PC-9 (cell line): ENCODE measurements at regions not wholly inside any gene's neighbourhood (a gene's known extent, or its start where the extent isn't known, plus 50 kb on each side); places are given as distances from the start of the nearest gene placed in this dataset.

ENCODE experiments used
- BruUV-seq: library from RNA; stranded (reverse); fragments of 400-500 nt; replicated peaks from 2 replicates; lab custom pipeline; 2021; lab: Mats Ljungman, UMichigan
- CTCF ChIA-PET: fragments of 300-600 bp; sonication (Branson Sonifier 250); formaldehyde crosslinking; loops from one replicate; lab custom pipeline; 2022; ENCODE audit warnings: antibody characterized with exemption; lab: Charles Lee
- POLR2A ChIA-PET: fragments of 300-600 bp; sonication (Branson Sonifier 250); formaldehyde crosslinking; loops from one replicate; lab custom pipeline; 2022; ENCODE audit warnings: antibody characterized with exemption; ENCODE audit not compliant: unreplicated experiment; lab: Charles Lee
- DNase-seq, 2 experiments: peaks; one replicate each; pipeline versions ENCODE4 v3.0.0 to v3.0.0-alpha.2; 2015 to 2022; ENCODE audit warnings: mixed read lengths in 1 of 2
- H2AFZ ChIP-seq: fragments of 200-600 bp; sonication (generic); 2 replicates; pipeline ENCODE4 v1.8.1; 2017; ENCODE audit warnings: antibody characterized with exemption
- H3F3A ChIP-seq: fragments of 200-600 bp; sonication (generic); 2 replicates; pipeline ENCODE4 v1.8.1; 2017; ENCODE audit warnings: antibody characterized with exemption, mild to moderate bottlenecking, low read depth; ENCODE audit not compliant: insufficient read depth
- H3K27ac ChIP-seq: fragments of 200-600 bp; sonication (generic); 2 replicates; pipeline ENCODE4 v1.6.1; 2016; ENCODE audit warnings: mixed run types
- H3K27me3 ChIP-seq: fragments of 200-600 bp; sonication (generic); 2 replicates; pipeline ENCODE4 v1.6.1; 2016; ENCODE audit warnings: low read depth, mixed run types; ENCODE audit not compliant: insufficient read depth
- H3K36me3 ChIP-seq: fragments of 200-600 bp; sonication (generic); 2 replicates; pipeline ENCODE4 v1.6.1; 2016; ENCODE audit warnings: low read depth, mixed run types
- H3K4me1 ChIP-seq: fragments of 200-600 bp; sonication (generic); replicated peaks from 2 replicates; pipeline ENCODE4 v1.6.1; 2016; ENCODE audit warnings: mixed run types; ENCODE audit not compliant: insufficient read depth
- H3K4me2 ChIP-seq: fragments of 200-600 bp; sonication (generic); 2 replicates; pipeline ENCODE4 v1.6.1; 2017; ENCODE audit warnings: mixed run types
- H3K4me3 ChIP-seq: fragments of 200-600 bp; sonication (generic); 2 replicates; pipeline ENCODE4 v1.6.1; 2016; ENCODE audit warnings: mixed run types
- H3K79me2 ChIP-seq: fragments of 200-600 bp; sonication (generic); 2 replicates; pipeline ENCODE4 v1.6.1; 2017; ENCODE audit warnings: low read depth, mixed run types
- H3K9me2 ChIP-seq: fragments of 200-600 bp; sonication (generic); 2 replicates; pipeline ENCODE4 v1.8.1; 2017; ENCODE audit warnings: mild to moderate bottlenecking; ENCODE audit not compliant: insufficient read depth
- H3K9me3 ChIP-seq: fragments of 200-600 bp; sonication (generic); 2 replicates; pipeline ENCODE4 v1.8.1; 2016; ENCODE audit warnings: low read depth; ENCODE audit not compliant: insufficient read depth
- H4K20me1 ChIP-seq: fragments of 200-600 bp; sonication (generic); 2 replicates; pipeline ENCODE4 v1.8.1; 2017; ENCODE audit not compliant: insufficient read depth
- EZH2 ChIP-seq: fragments of 200-600 bp; sonication (generic); IDR thresholded peaks from 2 replicates; pipeline ENCODE4 v1.8.0; 2017; ENCODE audit warnings: antibody characterized with exemption, low read depth
- intact Hi-C: fragments of 100-400 bp; cut with micrococcal nuclease; formaldehyde crosslinking; loops from one replicate; pipeline ENCODE4 v1.10.0; 2022; ENCODE audit not compliant: unreplicated experiment
- TF ChIP-seq, protein P1 (sequence below): fragments of 200-600 bp; sonication (generic); conservative IDR thresholded peaks from 2 replicates; pipeline ENCODE4 v1.6.1; 2017; ENCODE audit warnings: mixed run types, antibody characterized with exemption, mild to moderate bottlenecking, moderate library complexity

DNA sequence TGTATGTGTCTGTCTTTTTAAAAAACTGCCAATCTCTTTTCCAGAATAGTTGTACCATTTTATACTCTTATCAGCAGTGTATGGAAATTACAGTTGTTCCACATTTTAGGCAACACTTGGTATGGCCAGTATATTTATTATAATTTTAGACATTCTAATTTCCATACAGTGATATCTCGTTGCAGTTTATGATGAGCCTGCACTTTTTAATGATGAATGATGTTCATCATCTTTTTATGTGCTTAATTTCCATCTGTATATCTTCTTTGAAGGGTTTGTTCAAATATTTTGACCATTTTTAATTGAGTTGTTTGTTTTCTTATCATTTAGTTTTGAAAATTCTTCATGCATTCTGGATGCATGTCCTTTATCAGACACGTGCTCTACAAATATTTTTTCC is 57.0 kb upstream of the UBE2E2 start:
- TF ChIP-seq, protein P1, sequence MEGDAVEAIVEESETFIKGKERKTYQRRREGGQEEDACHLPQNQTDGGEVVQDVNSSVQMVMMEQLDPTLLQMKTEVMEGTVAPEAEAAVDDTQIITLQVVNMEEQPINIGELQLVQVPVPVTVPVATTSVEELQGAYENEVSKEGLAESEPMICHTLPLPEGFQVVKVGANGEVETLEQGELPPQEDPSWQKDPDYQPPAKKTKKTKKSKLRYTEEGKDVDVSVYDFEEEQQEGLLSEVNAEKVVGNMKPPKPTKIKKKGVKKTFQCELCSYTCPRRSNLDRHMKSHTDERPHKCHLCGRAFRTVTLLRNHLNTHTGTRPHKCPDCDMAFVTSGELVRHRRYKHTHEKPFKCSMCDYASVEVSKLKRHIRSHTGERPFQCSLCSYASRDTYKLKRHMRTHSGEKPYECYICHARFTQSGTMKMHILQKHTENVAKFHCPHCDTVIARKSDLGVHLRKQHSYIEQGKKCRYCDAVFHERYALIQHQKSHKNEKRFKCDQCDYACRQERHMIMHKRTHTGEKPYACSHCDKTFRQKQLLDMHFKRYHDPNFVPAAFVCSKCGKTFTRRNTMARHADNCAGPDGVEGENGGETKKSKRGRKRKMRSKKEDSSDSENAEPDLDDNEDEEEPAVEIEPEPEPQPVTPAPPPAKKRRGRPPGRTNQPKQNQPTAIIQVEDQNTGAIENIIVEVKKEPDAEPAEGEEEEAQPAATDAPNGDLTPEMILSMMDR, result no peak
- TF ChIP-seq EZH2, result no peak
- no TSS peak for BruUV-seq
- intact Hi-C loops, result no loop called here

DNA sequence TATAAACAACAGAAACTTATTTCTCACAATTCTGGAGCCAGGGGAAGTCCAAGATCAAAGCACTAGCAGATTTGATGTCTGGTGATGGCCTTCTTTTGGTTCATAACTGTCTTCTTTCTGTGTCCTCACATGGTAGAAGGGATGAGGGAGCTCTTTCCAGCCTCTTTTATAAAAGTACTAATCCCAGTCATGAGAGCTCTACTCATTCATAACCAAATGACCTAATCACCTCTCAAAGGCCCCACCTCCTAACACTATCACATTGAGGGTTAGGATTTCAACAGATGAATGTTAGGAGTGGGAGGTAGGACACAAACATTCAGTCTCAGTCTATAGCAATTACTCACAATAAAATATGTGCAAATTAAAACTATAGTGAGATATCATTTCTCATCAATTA is 50.1 kb upstream of the UBE2E2 start:
- BruUV-seq, result no TSS peak
- Histone ChIP-seq H3K4me2 (no peak overlapping the region), H3K27me3 (peaks cover 13% of the 10 kb centered on the region; the same call in 1 of the 2 replicates), H2AFZ (no peak overlapping the region), H3K4me1 (no peaks in the 10 kb centered on the region), H4K20me1 (no peaks in the 10 kb centered on the region), H3K27ac (no peak overlapping the region), H3K4me3 (no peak overlapping the region), H3K36me3 (no peaks in the 10 kb centered on the region), H3K9me2 (no peaks in the 10 kb centered on the region), H3K79me2 (no peaks in the 10 kb centered on the region), H3F3A (no peaks in the 10 kb centered on the region), H3K9me3 (no peaks in the 10 kb centered on the region)
- CTCF ChIA-PET, result no interaction called here
- POLR2A ChIA-PET, result no interaction called here
- TF ChIP-seq EZH2, result no peak
- TF ChIP-seq, protein P1, result no peak
- intact Hi-C loops, result no loop called here
- DNase-seq, result no peak

More for the DNA sequence above, 57.0 kb upstream of the UBE2E2 start:
- DNase-seq, result no peak
- Histone ChIP-seq H2AFZ (no peak overlapping the region), H3K27ac (no peak overlapping the region), H4K20me1 (no peaks in the 10 kb centered on the region), H3K36me3 (no peaks in the 10 kb centered on the region), H3K4me2 (no peak overlapping the region), H3K27me3 (peaks cover 13% of the 10 kb centered on the region; the same call in 1 of the 2 replicates), H3K4me1 (no peaks in the 10 kb centered on the region), H3F3A (no peaks in the 10 kb centered on the region), H3K4me3 (no peak overlapping the region), H3K79me2 (no peaks in the 10 kb centered on the region), H3K9me2 (no peaks in the 10 kb centered on the region), H3K9me3 (0 out of 2 replicates have a peak, but pooled peaks cover 3% of the 10 kb centered on the region)
- ChIA-PET CTCF (no interaction called here), POLR2A (no interaction called here)
